GM21360 (cell line): ENCODE measurements at regions not wholly inside any gene's neighbourhood (a gene's known extent, or its start where the extent isn't known, plus 50 kb on each side); places are given as distances from the start of the nearest gene placed in this dataset.

Experiments
- ATAC-seq: cut with Tn5 transposase; IDR thresholded peaks from one replicate; pipeline ENCODE4 v1.9.1; 2021; ENCODE audit warnings: mild to moderate bottlenecking, moderate library complexity; ENCODE audit not compliant: unreplicated experiment

GRCh38 chr7:25850735-25851134, 301.3 kb upstream of the NFE2L3 start:
- no peak for ATAC-seq

GRCh38 chr7:25851332-25852210, 300.4 kb upstream of the NFE2L3 start:
- ATAC-seq = peak; percentile 58

- no peak for ATAC-seq
Measured at GRCh38 chr7:25852211-25852938, 299.6 kb upstream of the NFE2L3 start.

GRCh38 chr7:25852939-25853271, 299.1 kb upstream of the NFE2L3 start:
- ATAC-seq = no peak

- no peak for ATAC-seq
Measured at GRCh38 chr7:25853314-25853713, 298.7 kb upstream of the NFE2L3 start.

GRCh38 chr7:25854059-25854458, 297.9 kb upstream of the NFE2L3 start:
- no peak for ATAC-seq

GRCh38 chr7:25854608-25855497, 297.1 kb upstream of the NFE2L3 start:
- ATAC-seq = no peak

- no peak for ATAC-seq
Measured at GRCh38 chr7:25855854-25856782, 295.9 kb upstream of the NFE2L3 start.

- no peak for ATAC-seq
Measured at GRCh38 chr7:25857376-25858067, 294.5 kb upstream of the NFE2L3 start.

- no peak for ATAC-seq
Measured at GRCh38 chr7:25858200-25858524, 293.8 kb upstream of the NFE2L3 start.

GRCh38 chr7:25858525-25859411, 293.2 kb upstream of the NFE2L3 start:
- ATAC-seq = no peak

GRCh38 chr7:25859412-25860274, 292.4 kb upstream of the NFE2L3 start:
- ATAC-seq = no peak

GRCh38 chr7:25860275-25861163, 291.5 kb upstream of the NFE2L3 start:
- ATAC-seq = no peak

GRCh38 chr7:25861164-25861496, 290.9 kb upstream of the NFE2L3 start:
- ATAC-seq = no peak

- no peak for ATAC-seq
Measured at GRCh38 chr7:25861601-25862260, 290.3 kb upstream of the NFE2L3 start.

GRCh38 chr7:25862261-25863004, 289.6 kb upstream of the NFE2L3 start:
- peak; percentile 92 for ATAC-seq
